IPS-11a (cell line): ENCODE measurements at regions not wholly inside any gene's neighbourhood (a gene's known extent, or its start where the extent isn't known, plus 50 kb on each side); places are given as distances from the start of the nearest gene placed in this dataset.

Experiments used
- H3K4me3 ChIP-seq: one replicate; pipeline ENCODE4 v1.5.1; 2013; ENCODE audit warnings: low read depth, low read length, control low read depth

- no peak overlapping the region for H3K4me3 ChIP-seq
Measured at GRCh38 chr9:28782630-28783029, 1209.3 kb upstream of the C9orf72 start.

- no peak overlapping the region for H3K4me3 ChIP-seq
Measured at GRCh38 chr9:28792716-28793115, 1219.4 kb upstream of the C9orf72 start.

- H3K4me3 ChIP-seq, result no peak overlapping the region
Measured at GRCh38 chr9:28799876-28800275, 1226.6 kb upstream of the C9orf72 start.

- H3K4me3 ChIP-seq, result no peak overlapping the region
Measured at GRCh38 chr9:28801144-28801799, 1228.0 kb upstream of the C9orf72 start.

- H3K4me3 ChIP-seq, result no peak overlapping the region
Measured at GRCh38 chr9:28805197-28805596, 1231.9 kb upstream of the C9orf72 start.

- no peak overlapping the region for H3K4me3 ChIP-seq
Measured at GRCh38 chr9:28808042-28808441, 1234.8 kb upstream of the C9orf72 start.

- no peak overlapping the region for H3K4me3 ChIP-seq
Measured at GRCh38 chr9:28810388-28811075, 1237.3 kb upstream of the C9orf72 start.

- H3K4me3 ChIP-seq, result no peak overlapping the region
Measured at GRCh38 chr9:28820741-28821140, 1247.5 kb upstream of the C9orf72 start.

- H3K4me3 ChIP-seq, result no peak overlapping the region
Measured at GRCh38 chr9:28821240-28821639, 1248.0 kb upstream of the C9orf72 start.

- H3K4me3 ChIP-seq, result no peak overlapping the region
Measured at GRCh38 chr9:28824432-28824963, 1251.2 kb upstream of the C9orf72 start.

- H3K4me3 ChIP-seq, result no peak overlapping the region
Measured at GRCh38 chr9:28832168-28832770, 1259.0 kb upstream of the C9orf72 start.

GRCh38 chr9:28834156-28834555, 1260.9 kb upstream of the C9orf72 start:
- no peak overlapping the region for H3K4me3 ChIP-seq

GRCh38 chr9:28839778-28840430, 1266.6 kb upstream of the C9orf72 start:
- no peak overlapping the region for H3K4me3 ChIP-seq

- no peak overlapping the region for H3K4me3 ChIP-seq
Measured at GRCh38 chr9:28841775-28842174, 1268.5 kb upstream of the C9orf72 start.

- no peak overlapping the region for H3K4me3 ChIP-seq
Measured at GRCh38 chr9:28847331-28847730, 1274.0 kb upstream of the C9orf72 start.

- H3K4me3 ChIP-seq, result no peak overlapping the region
Measured at GRCh38 chr9:28848671-28849070, 1275.4 kb upstream of the C9orf72 start.

- no peak overlapping the region for H3K4me3 ChIP-seq
Measured at GRCh38 chr9:28853477-28853876, 1280.2 kb upstream of the C9orf72 start.

- no peak overlapping the region for H3K4me3 ChIP-seq
Measured at GRCh38 chr9:28866951-28867350, 1293.7 kb upstream of the C9orf72 start.

GRCh38 chr9:28868228-28868990, 1295.1 kb upstream of the C9orf72 start:
- H3K4me3 ChIP-seq, result no peak overlapping the region

GRCh38 chr9:28882529-28882928, 1309.2 kb upstream of the C9orf72 start:
- no peak overlapping the region for H3K4me3 ChIP-seq

GRCh38 chr9:28883234-28883633, 1310.0 kb upstream of the C9orf72 start:
- H3K4me3 ChIP-seq, result no peak overlapping the region
